HepG2 (cell line): ENCODE measurements at regions not wholly inside any gene's neighbourhood (a gene's known extent, or its start where the extent isn't known, plus 50 kb on each side); places are given as distances from the start of the nearest gene placed in this dataset.

Experiments used
- ATAC-seq: fragments of 200-7000 bp; cut with Tn5 transposase; 3 replicates; pipeline ENCODE4 v1.9.1; 2020; ENCODE audit warnings: mild to moderate bottlenecking, moderate library complexity
- BruUV-seq: library from RNA; stranded (reverse); fragments of 400-500 nt; replicated peaks from 2 replicates; lab custom pipeline; 2021; lab: Mats Ljungman, UMichigan
- CTCF ChIA-PET: fragments of 300-600 bp; formaldehyde crosslinking; extraction: SDS; loops from one replicate; lab custom pipeline; 2021; ENCODE audit warnings: low total read pairs, inconsistent platforms, low intra/inter-chr PET ratio; lab: Yijun Ruan, JAX
- POLR2A ChIA-PET: fragments of 350-600 bp; sonication (Branson Sonifier 250); formaldehyde crosslinking; loops from one replicate; lab custom pipeline; 2020; ENCODE audit warnings: antibody characterized with exemption, inconsistent platforms; lab: Yijun Ruan, JAX
- DNase-seq: peaks from one replicate; pipeline ENCODE4 v3.0.0-alpha.2; 2015; ENCODE audit warnings: low spot score
- FAIRE-seq: peaks from 3 replicates; lab custom pipeline; 2011; peaks lifted over from hg19 to GRCh38; lab: Jason Lieb, UNC
- H2AFZ ChIP-seq: one replicate; pipeline ENCODE4 v1.6.1; 2011; ENCODE audit warnings: low read length, inconsistent platforms
- H3K27ac ChIP-seq: fragments of 300-600 bp; 3 replicates; pipeline ENCODE4 v1.8.0; 2011; ENCODE audit warnings: mixed run types, mild to moderate bottlenecking, mixed read lengths, low read length, inconsistent platforms; ENCODE audit not compliant: insufficient read depth; ENCODE audit errors: extremely low read length
- H3K27me3 ChIP-seq, 2 experiments: fragments of 200-600 bp in 1 of 2; 2 replicates in 1 of 2; 3 replicates in 1 of 2; pipeline versions ENCODE4 v1.6.0 to v1.8.0; 2011; ENCODE audit warnings: low read length in 2 of 2, mild to moderate bottlenecking in 2 of 2, moderate library complexity in 2 of 2, inconsistent platforms in 1 of 2; ENCODE audit not compliant: insufficient read depth in 2 of 2, control insufficient read depth in 1 of 2
- H3K36me3 ChIP-seq, 2 experiments: fragments of 200-600 bp in 1 of 2; replicated peaks in 1 of 2; 2 replicates in 1 of 2; 3 replicates in 1 of 2; pipeline versions ENCODE4 v1.5.1 to v1.8.0; 2011; ENCODE audit warnings: low read length in 2 of 2, inconsistent platforms in 1 of 2; ENCODE audit not compliant: insufficient read depth in 2 of 2, control insufficient read depth in 1 of 2
- H3K4me1 ChIP-seq: 2 replicates; pipeline ENCODE4 v1.5.1; 2012; ENCODE audit warnings: low read length, inconsistent platforms; ENCODE audit not compliant: insufficient read depth
- H3K4me2 ChIP-seq: 2 replicates; pipeline ENCODE4 v1.6.0; 2011; ENCODE audit warnings: low read depth, low read length, inconsistent platforms
- H3K4me3 ChIP-seq, 3 experiments: fragments of 200-600 bp in 1 of 3; sonication (generic), shearing (Covaris generic) in 1 of 3; replicated peaks in 1 of 3; 2 replicates each; pipeline ENCODE4 v1.5.1; 2011 to 2016; ENCODE audit warnings: low read length in 3 of 3, inconsistent platforms in 2 of 3, low read depth in 2 of 3, mild to moderate bottlenecking in 2 of 3, control low read depth in 1 of 3, mixed read lengths in 1 of 3; ENCODE audit not compliant: insufficient read depth in 1 of 3
- H3K79me2 ChIP-seq: one replicate; pipeline ENCODE4 v1.6.1; 2011; ENCODE audit warnings: low read length, inconsistent platforms; ENCODE audit not compliant: insufficient read depth
- H3K9ac ChIP-seq: 2 replicates; pipeline ENCODE4 v1.6.0; 2011; ENCODE audit warnings: mild to moderate bottlenecking, low read depth, low read length, inconsistent platforms; ENCODE audit not compliant: insufficient read depth
- H3K9me3 ChIP-seq: 2 replicates; pipeline ENCODE4 v1.5.1; 2012; ENCODE audit warnings: mild to moderate bottlenecking, low read length
- H4K20me1 ChIP-seq: 2 replicates; pipeline ENCODE4 v1.6.0; 2011; ENCODE audit warnings: inconsistent platforms, mild to moderate bottlenecking, low read length, moderate library complexity; ENCODE audit not compliant: insufficient read depth
- BHLHE40 ChIP-seq: IDR thresholded peaks from 2 replicates; pipeline ENCODE4 v1.6.1; 2011; ENCODE audit warnings: low read length, improper control_type of control experiment
- CHD4 ChIP-seq: fragments of 200-600 bp; sonication (generic); IDR thresholded peaks from 2 replicates; pipeline ENCODE4 v1.7.0; 2017; ENCODE audit warnings: mild to moderate bottlenecking, low read length, borderline replicate concordance
- CSRNP2 ChIP-seq: sonication (generic); formaldehyde crosslinking; conservative IDR thresholded peaks from 2 replicates; pipeline ENCODE4 v1.8.0; 2022; ENCODE audit warnings: low read depth, missing genetic modification reagents
- GATAD2A ChIP-seq: IDR thresholded peaks from 2 replicates; pipeline ENCODE4 v1.6.1; 2016
- MED1 ChIP-seq: sonication (generic); formaldehyde crosslinking; IDR thresholded peaks from 2 replicates; pipeline ENCODE4 v1.4.0; 2020; ENCODE audit warnings: missing genetic modification reagents
- NFATC3 ChIP-seq: sonication (generic); formaldehyde crosslinking; IDR thresholded peaks from 2 replicates; pipeline ENCODE4 v1.5.1; 2020; ENCODE audit warnings: mild to moderate bottlenecking, missing genetic modification reagents
- PAX8 ChIP-seq: sonication (generic); formaldehyde crosslinking; IDR thresholded peaks from 2 replicates; pipeline ENCODE4 v1.8.0; 2022; ENCODE audit warnings: mild to moderate bottlenecking, missing genetic modification reagents, borderline replicate concordance
- POLR2AphosphoS2 ChIP-seq: IDR thresholded peaks from 2 replicates; pipeline ENCODE4 v1.6.1; 2011; ENCODE audit warnings: low read depth, low read length, improper control_type of control experiment
- RARA ChIP-seq: IDR thresholded peaks from 2 replicates; pipeline ENCODE4 v1.6.1; 2016; ENCODE audit warnings: missing genetic modification reagents, missing compliant biosample characterization
- SAFB2 ChIP-seq: sonication (generic); formaldehyde crosslinking; IDR thresholded peaks from 2 replicates; pipeline ENCODE4 v1.5.1; 2020; ENCODE audit warnings: missing genetic modification reagents, low read depth, mild to moderate bottlenecking, borderline replicate concordance
- YEATS2 ChIP-seq: sonication (generic); formaldehyde crosslinking; IDR thresholded peaks from 2 replicates; pipeline ENCODE4 v1.4.0; 2020; ENCODE audit warnings: missing genetic modification reagents, borderline replicate concordance
- ZNF276 ChIP-seq: sonication (generic); formaldehyde crosslinking; IDR thresholded peaks from 2 replicates; pipeline ENCODE4 v1.4.0; 2020; ENCODE audit warnings: mild to moderate bottlenecking, low read depth, missing genetic modification reagents
- ZNF350 ChIP-seq: sonication (generic); formaldehyde crosslinking; IDR thresholded peaks from 2 replicates; pipeline ENCODE4 v1.4.0; 2020; ENCODE audit warnings: mild to moderate bottlenecking, low read depth, missing genetic modification reagents, borderline replicate concordance
- ZNF660 ChIP-seq: sonication (generic); formaldehyde crosslinking; IDR thresholded peaks from 2 replicates; pipeline ENCODE4 v1.5.1; 2020; ENCODE audit warnings: mild to moderate bottlenecking, low read depth, missing genetic modification reagents, borderline replicate concordance
- ZNF703 ChIP-seq: sonication (generic); formaldehyde crosslinking; IDR thresholded peaks from 2 replicates; pipeline ENCODE4 v1.5.1; 2020; ENCODE audit warnings: missing genetic modification reagents, mild to moderate bottlenecking, moderate library complexity, borderline replicate concordance
- ZNF709 ChIP-seq: sonication (generic); formaldehyde crosslinking; IDR thresholded peaks from 2 replicates; pipeline ENCODE4 v1.5.0; 2020; ENCODE audit warnings: mild to moderate bottlenecking, missing genetic modification reagents
- ZNF713 ChIP-seq: sonication (generic); formaldehyde crosslinking; IDR thresholded peaks from 2 replicates; pipeline ENCODE4 v1.4.0; 2020; ENCODE audit warnings: mild to moderate bottlenecking, missing genetic modification reagents
- ZNF788 ChIP-seq: sonication (generic); formaldehyde crosslinking; IDR thresholded peaks from 2 replicates; pipeline ENCODE4 v1.5.0; 2020; ENCODE audit warnings: mild to moderate bottlenecking, missing genetic modification reagents, borderline replicate concordance
- ZNF850 ChIP-seq: sonication (generic); formaldehyde crosslinking; conservative IDR thresholded peaks from 2 replicates; pipeline ENCODE4 v1.9.0; 2021; ENCODE audit warnings: mild to moderate bottlenecking, missing genetic modification reagents
- WGBS: methylation state at CpG from one replicate; pipeline ENCODE4 v1.1.6; 2017; ENCODE audit warnings: low lambda C conversion rate; 5-methylcytosine and 5-hydroxymethylcytosine counted together
- in situ Hi-C: cut with HindIII; loops from 2 replicates; pipeline ENCODE4 v1.10.0; 2017; ENCODE audit warnings: low pct_unique_long_range_greater_than_20kb; ENCODE audit not compliant: extremely low pct_ligation_motif_present
- intact Hi-C: fragments of 100-400 bp; cut with micrococcal nuclease; formaldehyde crosslinking; loops from one replicate; pipeline ENCODE4 v1.10.0; 2022; ENCODE audit not compliant: unreplicated experiment

- H2AFZ ChIP-seq = no peak overlapping the region
- intact Hi-C loops (no loop called here), in situ Hi-C loops (no loop called here)
- 4% methylated on average over 1 of the region's 1 CpG for WGBS
- no peaks in the 10 kb centered on the region for H3K79me2 ChIP-seq
- no peak overlapping the region for H3K9ac ChIP-seq
- POLR2A ChIA-PET = no interaction called here
- no peaks in the 10 kb centered on the region; a peak in 1 of 5 replicates for H3K27me3 ChIP-seq
- no peak overlapping the region for H3K4me2 ChIP-seq
- BruUV-seq = no TSS peak
- no peak for FAIRE-seq
- DNase-seq = no peak
- ATAC-seq = no peak
- CTCF ChIA-PET = no interaction called here
- H3K9me3 ChIP-seq = no peaks in the 10 kb centered on the region
- TF ChIP-seq PAX8 (CRISPR knock-in tag) (no peak), ZNF713 (no peak), ZNF350 (no peak), ZNF703 (CRISPR knock-in tag) (no peak), CHD4 (no peak), SAFB2 (CRISPR knock-in tag) (no peak), BHLHE40 (no peak), ZNF660 (no peak), MED1 (no peak), YEATS2 (CRISPR knock-in tag) (no peak), GATAD2A (CRISPR knock-in tag) (no peak), ZNF709 (CRISPR knock-in tag) (no peak), CSRNP2 (CRISPR knock-in tag) (no peak), ZNF850 (CRISPR knock-in tag) (no peak), RARA (no peak), ZNF788 (CRISPR knock-in tag) (no peak), NFATC3 (no peak), ZNF276 (CRISPR knock-in tag) (no peak), POLR2AphosphoS2 (no peak)
- H3K27ac ChIP-seq = no peak overlapping the region
- H3K36me3 ChIP-seq = no peaks in the 10 kb centered on the region
- no peak overlapping the region for H3K4me3 ChIP-seq
- H3K4me1 ChIP-seq = no peaks in the 10 kb centered on the region
- H4K20me1 ChIP-seq = no peaks in the 10 kb centered on the region
These were observed 200.5 kb upstream of the IRS2 start for GRCh38 chr13:109986851-109987250.
